Kidney capillary endothelial cell (primary cell): ENCODE measurements at regions not wholly inside any gene's neighbourhood (a gene's known extent, or its start where the extent isn't known, plus 50 kb on each side); places are given as distances from the start of the nearest gene placed in this dataset.
"Not testable (repeated sequence)": the region's sequence is repeated elsewhere in the genome, so short reads cannot be mapped to it uniquely, and the experiment has no call there.

Source experiments
- DNase-seq: peaks from one replicate; pipeline ENCODE4 v3.0.0-alpha.2; 2018; ENCODE audit warnings: low spot score

DNA sequence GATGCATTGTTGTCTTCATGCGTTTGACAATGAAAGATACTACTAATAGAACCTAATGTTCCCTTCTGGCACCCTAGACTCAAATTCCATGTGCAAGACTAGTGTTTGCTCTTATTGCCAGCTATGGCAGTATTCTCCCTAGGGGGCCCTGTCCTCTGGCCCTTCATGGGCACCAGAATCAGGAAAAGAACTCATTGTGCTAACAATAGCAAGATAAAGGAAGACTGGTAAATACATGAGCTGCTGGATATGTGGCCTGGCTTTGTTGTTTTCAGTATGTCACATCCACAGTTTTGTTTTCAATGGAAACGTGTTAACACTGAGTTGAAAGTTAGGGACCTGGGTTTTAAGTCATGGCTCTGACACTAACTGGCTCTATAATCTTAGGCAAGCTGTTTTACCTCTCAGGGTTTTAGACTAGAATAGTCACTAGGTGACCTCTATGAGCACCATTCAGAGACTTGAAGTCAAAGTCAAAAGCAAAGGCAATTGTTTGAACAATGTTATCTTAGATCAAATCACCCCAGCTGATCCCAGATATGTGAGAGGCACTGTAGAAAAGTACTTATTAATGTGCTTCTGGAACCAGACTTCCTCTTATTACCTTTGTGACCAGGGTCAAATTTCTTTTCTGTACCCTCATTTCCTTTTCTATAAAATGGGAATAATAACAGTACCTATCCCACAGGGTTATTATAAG lies 253.7 kb upstream of the DIAPH2 start:
- no peak for DNase-seq

GRCh38 chrX:96432647-96433046 lies 252.0 kb upstream of the DIAPH2 start:
- no peak for DNase-seq

DNA sequence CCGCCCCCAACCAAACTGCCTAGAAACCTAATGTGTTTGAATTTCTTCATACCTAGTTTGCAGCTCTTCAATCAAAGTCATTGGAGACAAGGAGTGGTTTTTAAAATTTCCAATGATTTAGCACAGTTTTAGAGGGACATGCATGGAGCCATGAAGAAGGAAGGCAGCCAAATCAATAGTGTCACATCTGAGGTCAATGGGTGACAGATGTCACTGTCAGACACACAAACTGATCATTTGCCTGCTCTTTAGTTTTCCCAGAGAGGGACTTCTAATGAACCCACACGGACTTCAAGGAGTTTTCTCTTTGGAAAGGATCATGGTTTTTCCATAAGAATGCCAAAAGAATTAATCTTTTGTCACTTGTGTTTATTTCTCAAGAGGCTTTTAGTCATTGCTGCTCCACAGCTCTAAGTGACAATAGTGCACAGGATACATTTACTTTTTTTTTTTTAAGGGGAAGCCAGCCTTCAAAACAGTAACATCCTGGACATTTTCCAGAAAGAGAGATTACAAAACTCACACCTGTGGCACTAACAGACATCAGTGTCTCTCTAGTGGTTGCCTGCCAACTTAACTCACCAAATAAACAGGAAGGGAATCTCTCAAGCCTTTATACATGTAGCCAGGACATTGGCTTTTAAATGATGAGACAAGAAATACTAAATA lies 251.1 kb upstream of the DIAPH2 start:
- no peak for DNase-seq

DNA sequence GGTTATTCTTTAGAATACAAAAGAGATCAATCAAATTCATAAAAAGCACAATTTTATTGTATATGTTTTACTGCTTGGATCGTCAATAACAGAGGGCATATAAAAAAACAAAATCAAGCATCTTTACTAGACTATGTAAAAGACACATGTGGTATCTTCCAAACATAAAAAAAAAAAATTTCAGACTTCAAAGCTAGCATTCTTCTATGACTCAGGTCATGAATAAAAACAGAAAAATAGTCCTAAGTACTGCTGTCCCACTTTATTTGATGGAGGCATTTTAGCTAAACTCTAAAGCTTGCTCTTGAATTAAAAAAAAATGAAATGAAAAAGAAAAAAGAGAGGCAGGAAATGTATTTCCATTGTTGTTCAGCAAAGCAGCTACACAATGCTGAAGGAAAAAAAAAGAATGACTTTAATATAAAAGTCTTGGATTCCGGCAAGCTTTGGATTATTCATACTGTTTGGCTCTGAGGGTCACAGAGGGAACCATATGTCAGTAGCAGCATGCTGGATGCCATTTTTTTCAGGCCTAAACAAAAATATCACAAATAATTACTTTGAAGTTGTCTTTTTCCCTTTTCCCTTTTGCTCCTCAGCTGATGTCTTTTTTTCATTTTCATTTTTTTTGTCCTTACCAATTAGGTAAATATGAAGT lies 249.1 kb upstream of the DIAPH2 start:
- DNase-seq = peak; percentile 44

DNA sequence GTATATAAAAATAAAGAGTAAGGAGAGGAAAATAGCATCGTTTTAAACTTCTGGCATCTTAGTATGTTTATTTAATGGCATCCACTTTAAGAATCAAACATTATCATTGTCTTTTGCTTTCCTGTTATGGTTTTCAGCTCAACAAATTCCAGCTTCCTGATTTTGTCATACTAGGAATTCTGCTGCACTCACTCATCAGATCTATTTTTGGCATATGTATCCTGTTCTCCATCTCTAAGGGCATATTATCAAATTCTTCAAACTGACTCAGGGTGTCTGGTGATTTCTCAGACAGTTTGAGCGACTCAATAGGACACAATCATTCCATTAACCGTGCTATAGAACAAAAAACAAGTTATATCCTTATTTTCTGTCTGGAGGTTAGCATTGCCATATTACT lies 248.5 kb upstream of the DIAPH2 start:
- peak; percentile 83 for DNase-seq

GRCh38 chrX:96438803-96439202 lies 245.8 kb upstream of the DIAPH2 start:
- DNase-seq = no peak

- no peak for DNase-seq
Observed at GRCh38 chrX:96440941-96441340, 243.7 kb upstream of the DIAPH2 start.

DNA sequence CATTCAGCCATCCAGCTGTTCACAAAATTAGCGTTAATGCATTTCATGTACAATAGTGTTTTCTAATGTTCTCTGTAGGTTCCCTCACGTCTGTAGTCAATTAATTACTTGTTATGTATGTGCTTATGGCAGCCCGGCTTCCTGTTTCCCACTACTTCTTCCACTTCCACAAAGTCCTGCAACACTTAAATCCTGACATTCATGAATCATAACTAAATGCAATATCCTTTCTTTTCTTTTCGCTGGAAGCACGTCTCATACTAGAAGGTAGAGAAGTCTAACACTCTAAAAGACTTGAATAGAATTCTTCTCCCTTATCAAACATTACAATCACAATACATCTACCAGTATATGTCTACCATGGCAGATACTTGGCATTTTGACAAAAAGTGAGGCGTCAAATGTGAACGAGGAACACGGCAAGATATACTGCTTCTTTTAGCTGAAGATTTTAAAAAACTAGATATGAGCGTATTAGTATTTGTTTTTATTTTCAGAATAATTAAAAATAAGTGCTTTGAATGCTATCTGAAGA lies 239.0 kb upstream of the DIAPH2 start:
- DNase-seq = no peak

GRCh38 chrX:96446524-96446923 lies 238.1 kb upstream of the DIAPH2 start:
- DNase-seq = no peak

- DNase-seq = no peak
Observed at GRCh38 chrX:96447161-96447560, 237.5 kb upstream of the DIAPH2 start.

- DNase-seq = no peak
Observed at GRCh38 chrX:96449191-96449590, 235.5 kb upstream of the DIAPH2 start.

GRCh38 chrX:96449896-96450295 lies 234.7 kb upstream of the DIAPH2 start:
- no peak for DNase-seq

- no peak for DNase-seq
Observed at GRCh38 chrX:96453139-96453538, 231.5 kb upstream of the DIAPH2 start.

DNA sequence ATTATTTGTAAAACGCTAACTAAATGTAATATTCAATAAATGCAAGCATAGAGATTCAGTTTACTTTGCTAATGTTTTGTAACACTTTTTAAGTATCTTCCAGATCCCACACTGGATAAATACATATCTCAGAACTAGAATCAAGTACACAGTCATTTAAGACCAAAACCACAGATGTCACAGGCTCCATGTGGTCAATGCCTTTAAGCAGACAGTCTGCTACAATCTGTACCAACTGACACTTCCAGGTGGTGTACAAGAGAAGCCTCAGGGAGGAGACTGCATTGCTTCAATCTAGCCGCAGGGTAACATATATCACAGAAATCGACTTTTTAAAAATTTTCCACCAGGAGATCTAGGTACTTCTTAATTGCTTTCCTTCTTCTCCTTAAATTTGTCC lies 229.6 kb upstream of the DIAPH2 start:
- DNase-seq = no peak

- DNase-seq = no peak
Observed at GRCh38 chrX:96464880-96465558, 219.6 kb upstream of the DIAPH2 start.

GRCh38 chrX:96474029-96474740 lies 210.5 kb upstream of the DIAPH2 start:
- DNase-seq = peak; percentile 62

GRCh38 chrX:96474741-96475125 lies 209.9 kb upstream of the DIAPH2 start:
- DNase-seq = no peak

DNA sequence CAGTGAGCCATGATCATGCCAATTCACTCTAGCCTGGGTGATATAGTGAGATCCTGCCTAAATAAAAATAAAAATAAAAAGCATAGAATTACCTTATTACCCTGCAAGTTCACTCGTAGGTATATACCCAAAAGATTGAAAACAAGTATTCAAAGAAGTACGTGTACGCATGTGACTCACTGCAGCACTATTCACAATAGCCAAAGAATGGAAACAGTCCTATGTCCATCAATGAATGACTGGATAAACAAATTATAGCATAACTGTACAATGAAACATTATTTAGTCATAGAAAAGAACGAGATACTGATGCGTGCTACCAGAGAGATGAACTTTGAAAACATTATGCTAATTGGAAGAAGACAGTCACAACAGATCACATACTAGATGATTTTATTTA lies 204.6 kb upstream of the DIAPH2 start:
- peak; percentile 21 for DNase-seq

DNA sequence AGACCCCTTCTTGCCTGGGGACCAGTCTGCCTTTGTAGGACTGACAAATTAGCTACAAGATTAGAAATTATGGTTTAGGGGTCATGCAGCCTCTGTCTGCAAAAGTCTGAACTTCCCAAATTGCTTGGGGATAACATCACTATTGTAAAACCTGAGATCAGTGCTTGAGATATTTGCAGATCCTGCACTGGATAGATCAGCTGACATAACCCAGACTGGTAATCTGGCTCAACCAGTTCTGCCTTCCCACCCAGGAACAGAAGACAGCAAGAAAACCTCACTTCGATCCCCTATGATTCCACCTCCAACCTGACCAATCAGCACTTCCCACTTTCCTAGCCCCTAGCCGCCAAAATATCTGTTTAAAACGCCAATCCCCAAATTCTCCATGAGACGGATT lies 202.8 kb upstream of the DIAPH2 start:
- DNase-seq = no peak

DNA sequence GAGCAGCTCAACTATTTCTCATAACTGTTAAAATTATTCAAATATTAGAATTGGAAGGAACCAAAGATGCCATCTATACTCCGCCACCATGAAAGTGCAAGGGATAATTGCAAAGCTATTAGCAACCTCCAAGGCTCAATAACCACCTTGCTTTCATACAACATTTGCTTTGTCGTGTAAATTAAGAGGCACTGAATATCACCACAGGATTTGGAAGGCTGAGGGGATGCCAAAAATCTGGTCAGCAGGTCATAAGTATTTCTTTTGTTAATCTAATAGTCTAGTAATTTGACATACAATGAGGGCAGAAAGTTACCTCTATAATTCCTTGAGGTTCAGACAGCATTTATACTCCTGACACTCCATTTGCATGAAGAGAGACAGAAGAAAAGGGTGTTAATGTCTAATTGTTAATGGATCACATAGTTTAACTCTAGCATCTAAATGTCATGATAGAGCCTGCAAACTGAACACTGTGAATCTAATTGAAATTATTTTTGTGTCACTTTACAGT lies 200.9 kb upstream of the DIAPH2 start:
- DNase-seq = no peak

- not testable (repeated sequence) for DNase-seq
Observed at GRCh38 chrX:96486687-96487086, 198.0 kb upstream of the DIAPH2 start.

- no peak for DNase-seq
Observed at GRCh38 chrX:96502507-96502906, 182.1 kb upstream of the DIAPH2 start.
